KG1 (cell line): ENCODE measurements at regions not wholly inside any gene's neighbourhood (a gene's known extent, or its start where the extent isn't known, plus 50 kb on each side); places are given as distances from the start of the nearest gene placed in this dataset.

Experiments
- DNase-seq: peaks from one replicate; lab custom pipeline; 2025; lab: John Stamatoyannopoulos, UW

- no peak for DNase-seq
Observed at GRCh38 chr10:114770009-114770408, 51.6 kb upstream of the FHIP2A start.

- DNase-seq: no peak
Observed at GRCh38 chr10:114771157-114771556, 50.4 kb upstream of the FHIP2A start.

GRCh38 chr10:114771749-114772148 is 49.8 kb upstream of the FHIP2A start:
- DNase-seq: no peak
